ENCODE measurements at regions not wholly inside any gene's neighbourhood (a gene's known extent, or its start where the extent isn't known, plus 50 kb on each side); places are given as distances from the start of the nearest gene placed in this dataset.

GRCh38 chr7:46908770-46909169 lies 673.1 kb downstream of the TNS3 start:
- TF ChIP-seq CTCF (IDR thresholded peaks at IDR 0.05) (no peak), EZH2phosphoT487 (IDR thresholded peaks at IDR 0.05) (no peak), EZH2 (IDR thresholded peaks at IDR 0.05) (no peak)
